Epithelial cell of esophagus (primary cell): ENCODE measurements at regions not wholly inside any gene's neighbourhood (a gene's known extent, or its start where the extent isn't known, plus 50 kb on each side); places are given as distances from the start of the nearest gene placed in this dataset.

ENCODE experiments used
- DNase-seq: peaks from one replicate; pipeline ENCODE4 v3.0.0; 2010; ENCODE audit warnings: low read depth
- H3K4me3 ChIP-seq: 2 replicates; pipeline ENCODE4 v1.5.1; 2011; ENCODE audit warnings: mild to moderate bottlenecking, low read length, control low read depth
- CTCF ChIP-seq: IDR thresholded peaks from 2 replicates; pipeline ENCODE4 v1.5.1; 2011; ENCODE audit warnings: low read depth, mild to moderate bottlenecking, low read length, control low read depth, inconsistent platforms; ENCODE audit not compliant: insufficient read depth; ENCODE audit errors: missing control alignments

- TF ChIP-seq CTCF: no peak
- H3K4me3 ChIP-seq: no peak overlapping the region
- DNase-seq: peak; percentile 49
These were observed 1520.0 kb upstream of the SLC10A2 start for GRCh38 chr13:104586051-104586746.

GRCh38 chr13:104584481-104584880 is 1518.3 kb upstream of the SLC10A2 start:
- H3K4me3 ChIP-seq: no peak overlapping the region
- no peak for DNase-seq
- no peak for TF ChIP-seq CTCF

- H3K4me3 ChIP-seq: no peak overlapping the region
- no peak for DNase-seq
- TF ChIP-seq CTCF: no peak
These were observed 1514.7 kb upstream of the SLC10A2 start for GRCh38 chr13:104580931-104581330.

- no peak for TF ChIP-seq CTCF
- DNase-seq: peak; percentile 6
These were observed 1511.0 kb upstream of the SLC10A2 start for GRCh38 chr13:104577071-104577815.

GRCh38 chr13:104571893-104572229 is 1505.6 kb upstream of the SLC10A2 start:
- no peak for DNase-seq
- no peak overlapping the region for H3K4me3 ChIP-seq
- no peak for TF ChIP-seq CTCF

More at GRCh38 chr13:104577071-104577815, 1511.0 kb upstream of the SLC10A2 start:
- no peak overlapping the region for H3K4me3 ChIP-seq

- DNase-seq: peak; percentile 91
- peak; percentile 85 for TF ChIP-seq CTCF
- peak overlapping the region; percentile 9 for H3K4me3 ChIP-seq
These were observed 1505.1 kb upstream of the SLC10A2 start for GRCh38 chr13:104571161-104571892.

GRCh38 chr13:104567114-104567513 is 1500.9 kb upstream of the SLC10A2 start:
- no peak for TF ChIP-seq CTCF
- no peak overlapping the region for H3K4me3 ChIP-seq
- DNase-seq: no peak
